ENCODE measurements at regions not wholly inside any gene's neighbourhood (a gene's known extent, or its start where the extent isn't known, plus 50 kb on each side); places are given as distances from the start of the nearest gene placed in this dataset.
"Not testable (repeated sequence)": the region's sequence is repeated elsewhere in the genome, so short reads cannot be mapped to it uniquely, and the experiment has no call there.

DNA sequence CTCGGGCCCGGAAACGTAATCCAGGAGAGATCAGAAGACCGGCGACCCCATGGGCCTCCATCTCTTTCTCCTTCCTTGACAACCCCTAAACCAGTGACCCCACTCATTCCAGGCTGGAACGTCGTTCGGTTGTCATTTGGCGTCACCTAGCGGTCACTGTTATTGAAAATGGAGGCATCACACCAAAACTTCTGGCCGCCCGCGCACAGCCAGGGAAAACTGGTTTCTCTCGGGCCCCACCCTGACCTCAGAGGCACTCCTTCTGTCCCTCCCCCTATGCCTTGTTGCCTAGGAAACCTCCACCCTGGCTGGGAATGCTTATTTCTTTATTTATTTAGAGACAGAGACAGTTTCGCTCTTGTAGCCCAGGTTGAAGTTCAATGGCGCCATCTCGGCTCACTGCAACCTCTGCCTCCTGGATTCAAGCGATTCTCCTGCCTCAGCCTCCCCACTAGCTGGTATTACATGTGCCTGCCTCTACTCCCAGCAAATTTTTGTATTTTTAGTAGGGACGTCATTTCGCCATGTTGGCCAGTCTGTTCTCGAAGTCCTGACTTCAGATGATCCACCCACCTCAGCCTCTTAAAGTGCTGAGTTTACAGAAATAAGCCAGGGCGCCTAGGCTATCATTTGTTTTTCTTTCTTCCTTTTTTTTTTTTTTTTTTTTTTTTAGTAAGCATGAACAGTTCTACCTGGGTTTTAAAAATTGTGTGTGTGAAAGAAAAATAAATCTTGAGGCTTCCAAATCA, 2144.1 kb upstream of the TPTE start:
- DNase-seq, result not testable (repeated sequence)

GRCh38 chr21:8380419-8381079, 2140.8 kb upstream of the TPTE start:
- not testable (repeated sequence) for DNase-seq

GRCh38 chr21:8388169-8388939, 2133.0 kb upstream of the TPTE start:
- DNase-seq, result not testable (repeated sequence)

DNA sequence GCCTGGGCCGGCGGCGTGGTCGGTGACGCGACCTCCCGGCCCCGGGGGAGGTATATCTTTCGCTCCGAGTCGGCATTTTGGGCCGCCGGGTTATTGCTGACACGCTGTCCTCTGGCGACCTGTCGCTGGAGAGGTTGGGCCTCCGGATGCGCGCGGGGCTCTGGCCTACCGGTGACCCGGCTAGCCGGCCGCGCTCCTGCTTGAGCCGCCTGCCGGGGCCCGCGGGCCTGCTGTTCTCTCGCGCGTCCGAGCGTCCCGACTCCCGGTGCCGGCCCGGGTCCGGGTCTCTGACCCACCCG, 2132.5 kb upstream of the TPTE start:
- not testable (repeated sequence) for DNase-seq

DNA sequence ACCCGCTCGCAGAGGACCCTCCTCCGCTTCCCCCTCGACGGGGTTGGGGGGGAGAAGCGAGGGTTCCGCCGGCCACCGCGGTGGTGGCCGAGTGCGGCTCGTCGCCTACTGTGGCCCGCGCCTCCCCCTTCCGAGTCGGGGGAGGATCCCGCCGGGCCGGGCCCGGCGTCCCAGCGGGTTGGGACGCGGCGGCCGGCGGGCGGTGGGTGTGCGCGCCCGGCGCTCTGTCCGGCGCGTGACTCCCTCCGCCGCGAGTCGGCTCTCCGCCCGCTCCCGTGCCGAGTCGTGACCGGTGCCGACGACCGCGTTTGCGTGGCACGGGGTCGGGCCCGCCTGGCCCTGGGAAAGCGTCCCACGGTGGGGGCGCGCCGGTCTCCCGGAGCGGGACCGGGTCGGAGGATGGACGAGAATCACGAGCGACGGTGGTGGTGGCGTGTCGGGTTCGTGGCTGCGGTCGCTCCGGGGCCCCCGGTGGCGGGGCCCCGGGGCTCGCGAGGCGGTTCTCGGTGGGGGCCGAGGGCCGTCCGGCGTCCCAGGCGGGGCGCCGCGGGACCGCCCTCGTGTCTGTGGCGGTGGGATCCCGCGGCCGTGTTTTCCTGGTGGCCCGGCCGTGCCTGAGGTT, 2130.7 kb upstream of the TPTE start:
- not testable (repeated sequence) for DNase-seq

GRCh38 chr21:8394380-8394779, 2127.0 kb upstream of the TPTE start:
- DNase-seq, result not testable (repeated sequence)

- DNase-seq, result not testable (repeated sequence)
Measured at GRCh38 chr21:8395992-8396391, 2125.4 kb upstream of the TPTE start.

GRCh38 chr21:8398870-8399437, 2122.4 kb upstream of the TPTE start:
- not testable (repeated sequence) for DNase-seq

DNA sequence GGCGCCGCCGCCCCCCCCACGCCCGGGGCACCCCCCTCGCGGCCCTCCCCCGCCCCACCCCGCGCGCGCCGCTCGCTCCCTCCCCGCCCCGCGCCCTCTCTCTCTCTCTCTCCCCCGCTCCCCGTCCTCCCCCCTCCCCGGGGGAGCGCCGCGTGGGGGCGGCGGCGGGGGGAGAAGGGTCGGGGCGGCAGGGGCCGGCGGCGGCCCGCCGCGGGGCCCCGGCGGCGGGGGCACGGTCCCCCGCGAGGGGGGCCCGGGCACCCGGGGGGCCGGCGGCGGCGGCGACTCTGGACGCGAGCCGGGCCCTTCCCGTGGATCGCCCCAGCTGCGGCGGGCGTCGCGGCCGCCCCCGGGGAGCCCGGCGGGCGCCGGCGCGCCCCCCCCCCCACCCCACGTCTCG, 2121.5 kb upstream of the TPTE start:
- not testable (repeated sequence) for DNase-seq

- not testable (repeated sequence) for DNase-seq
Measured at GRCh38 chr21:8401799-8402198, 2119.6 kb upstream of the TPTE start.

DNA sequence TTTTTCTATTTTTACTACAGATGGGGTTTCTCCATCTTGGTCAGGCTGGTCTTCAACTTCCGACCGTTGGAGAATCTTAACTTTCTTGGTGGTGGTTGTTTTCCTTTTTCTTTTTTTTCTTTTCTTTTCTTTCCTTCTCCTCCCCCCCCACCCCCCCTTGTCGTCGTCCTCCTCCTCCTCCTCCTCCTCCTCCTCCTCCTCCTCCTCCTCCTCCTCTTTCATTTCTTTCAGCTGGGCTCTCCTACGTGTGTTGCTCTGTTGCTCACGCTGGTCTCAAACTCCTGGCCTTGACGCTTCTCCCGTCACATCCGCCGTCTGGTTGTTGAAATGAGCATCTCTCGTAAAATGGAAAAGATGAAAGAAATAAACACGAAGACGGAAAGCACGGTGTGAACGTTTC, 2115.1 kb upstream of the TPTE start:
- DNase-seq, result not testable (repeated sequence)

DNA sequence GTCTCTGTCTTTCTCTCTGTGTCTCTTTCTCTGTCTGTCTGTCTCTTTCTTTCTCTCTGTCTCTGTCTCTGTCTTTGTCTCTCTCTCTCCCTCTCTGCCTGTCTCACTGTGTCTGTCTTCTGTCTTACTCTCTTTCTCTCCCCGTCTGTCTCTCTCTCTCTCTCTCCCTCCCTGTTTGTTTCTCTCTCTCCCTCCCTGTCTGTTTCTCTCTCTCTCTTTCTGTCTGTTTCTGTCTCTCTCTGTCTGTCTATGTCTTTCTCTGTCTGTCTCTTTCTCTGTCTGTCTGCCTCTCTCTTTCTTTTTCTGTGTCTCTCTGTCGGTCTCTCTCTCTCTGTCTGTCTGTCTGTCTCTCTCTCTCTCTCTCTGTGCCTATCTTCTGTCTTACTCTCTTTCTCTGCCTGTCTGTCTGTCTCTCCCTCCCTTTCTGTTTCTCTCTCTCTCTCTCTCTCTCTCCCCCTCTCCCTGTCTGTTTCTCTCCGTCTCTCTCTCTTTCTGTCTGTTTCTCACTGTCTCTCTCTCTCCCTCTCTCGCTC, 2110.2 kb upstream of the TPTE start:
- not testable (repeated sequence) for DNase-seq

- DNase-seq, result peak in 1 of 2 donors; percentile 1
Measured at GRCh38 chr21:8419925-8420560, 2101.3 kb upstream of the TPTE start.

DNA sequence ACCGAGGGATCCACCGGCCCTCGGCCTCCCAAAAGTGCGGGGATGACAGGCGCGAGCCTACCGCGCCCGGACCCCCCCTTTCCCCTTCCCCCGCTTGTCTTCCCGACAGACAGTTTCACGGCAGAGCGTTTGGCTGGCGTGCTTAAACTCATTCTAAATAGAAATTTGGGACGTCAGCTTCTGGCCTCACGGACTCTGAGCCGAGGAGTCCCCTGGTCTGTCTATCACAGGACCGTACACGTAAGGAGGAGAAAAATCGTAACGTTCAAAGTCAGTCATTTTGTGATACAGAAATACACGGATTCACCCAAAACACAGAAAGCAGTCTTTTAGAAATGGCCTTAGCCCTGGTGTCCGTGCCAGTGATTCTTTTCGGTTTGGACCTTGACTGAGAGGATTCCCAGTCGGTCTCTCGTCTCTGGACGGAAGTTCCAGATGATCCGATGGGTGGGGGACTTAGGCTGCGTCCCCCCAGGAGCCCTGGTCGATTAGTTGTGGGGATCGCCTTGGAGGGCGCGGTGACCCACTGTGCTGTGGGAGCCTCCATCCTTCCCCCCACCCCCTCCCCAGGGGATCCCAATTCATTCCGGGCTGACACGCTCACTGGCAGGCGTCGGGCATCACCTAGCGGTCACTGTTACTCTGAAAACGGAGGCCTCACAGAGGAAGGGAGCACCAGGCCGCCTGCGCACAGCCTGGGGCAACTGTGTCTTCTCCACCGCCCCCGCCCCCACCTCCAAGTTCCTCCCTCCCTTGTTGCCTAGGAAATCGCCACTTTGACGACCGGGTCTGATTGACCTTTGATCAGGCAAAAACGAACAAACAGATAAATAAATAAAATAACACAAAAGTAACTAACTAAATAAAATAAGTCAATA, 2093.4 kb upstream of the TPTE start:
- DNase-seq, result not testable (repeated sequence)

DNA sequence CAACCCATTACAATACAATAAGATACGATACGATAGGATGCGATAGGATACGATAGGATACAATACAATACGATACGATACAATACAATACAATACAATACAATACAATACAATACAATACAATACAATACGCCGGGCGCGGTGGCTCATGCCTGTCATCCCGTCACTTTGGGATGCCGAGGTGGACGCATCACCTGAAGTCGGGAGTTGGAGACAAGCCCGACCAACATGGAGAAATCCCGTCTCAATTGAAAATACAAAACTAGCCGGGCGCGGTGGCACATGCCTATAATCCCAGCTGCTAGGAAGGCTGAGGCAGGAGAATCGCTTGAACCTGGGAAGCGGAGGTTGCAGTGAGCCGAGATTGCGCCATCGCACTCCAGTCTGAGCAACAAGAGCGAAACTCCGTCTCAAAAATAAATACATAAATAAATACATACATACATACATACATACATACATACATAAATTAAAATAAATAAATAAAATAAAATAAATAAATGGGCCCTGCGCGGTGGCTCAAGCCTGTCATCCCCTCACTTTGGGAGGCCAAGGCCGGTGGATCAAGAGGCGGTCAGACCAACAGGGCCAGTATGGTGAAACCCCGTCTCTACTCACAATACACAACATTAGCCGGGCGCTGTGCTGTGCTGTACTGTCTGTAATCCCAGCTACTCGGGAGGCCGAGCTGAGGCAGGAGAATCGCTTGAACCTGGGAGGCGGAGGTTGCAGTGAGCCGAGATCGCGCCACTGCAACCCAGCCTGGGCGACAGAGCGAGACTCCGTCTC, 2092.5 kb upstream of the TPTE start:
- DNase-seq, result not testable (repeated sequence)

GRCh38 chr21:8434710-8435109, 2086.7 kb upstream of the TPTE start:
- not testable (repeated sequence) for DNase-seq

DNA sequence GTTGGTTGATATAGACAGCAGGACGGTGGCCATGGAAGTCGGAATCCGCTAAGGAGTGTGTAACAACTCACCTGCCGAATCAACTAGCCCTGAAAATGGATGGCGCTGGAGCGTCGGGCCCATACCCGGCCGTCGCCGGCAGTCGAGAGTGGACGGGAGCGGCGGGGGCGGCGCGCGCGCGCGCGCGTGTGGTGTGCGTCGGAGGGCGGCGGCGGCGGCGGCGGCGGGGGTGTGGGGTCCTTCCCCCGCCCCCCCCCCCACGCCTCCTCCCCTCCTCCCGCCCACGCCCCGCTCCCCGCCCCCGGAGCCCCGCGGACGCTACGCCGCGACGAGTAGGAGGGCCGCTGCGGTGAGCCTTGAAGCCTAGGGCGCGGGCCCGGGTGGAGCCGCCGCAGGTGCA, 2078.3 kb upstream of the TPTE start:
- not testable (repeated sequence) for DNase-seq

GRCh38 chr21:8449807-8450206, 2071.6 kb upstream of the TPTE start:
- DNase-seq, result not testable (repeated sequence)

GRCh38 chr21:8455279-8456128, 2065.9 kb upstream of the TPTE start:
- DNase-seq, result not testable (repeated sequence)

Measured in activated CD4-positive, alpha-beta T cell treated with anti-CD3 and anti-CD28 coated beads for 4 hours (primary cell).